Stimulated activated CD4-positive, alpha-beta T cell treated with anti-CD3 and anti-CD28 coated beads, Interleukin-2, amount 100 ng/mL, for 48 hours (primary cell): ENCODE measurements at regions not wholly inside any gene's neighbourhood (a gene's known extent, or its start where the extent isn't known, plus 50 kb on each side); places are given as distances from the start of the nearest gene placed in this dataset.

Source experiments
- DNase-seq, 2 donors: peaks; one replicate each; pipeline ENCODE4 v3.0.0-alpha.2; 2020

GRCh38 chr9:79173932-79174331, 397.8 kb upstream of the TLE4 start:
- DNase-seq = no peak

GRCh38 chr9:79176014-79176697, 395.6 kb upstream of the TLE4 start:
- no peak for DNase-seq

GRCh38 chr9:79184831-79185230, 386.9 kb upstream of the TLE4 start:
- DNase-seq = no peak

GRCh38 chr9:79185866-79186265, 385.9 kb upstream of the TLE4 start:
- no peak for DNase-seq

GRCh38 chr9:79189511-79189924, 382.2 kb upstream of the TLE4 start:
- DNase-seq = no peak

GRCh38 chr9:79193001-79193400, 378.8 kb upstream of the TLE4 start:
- no peak for DNase-seq

- DNase-seq = no peak
These were observed 378.1 kb upstream of the TLE4 start for GRCh38 chr9:79193501-79194223.

- DNase-seq = no peak
These were observed 375.9 kb upstream of the TLE4 start for GRCh38 chr9:79195879-79196278.

- no peak for DNase-seq
These were observed 375.2 kb upstream of the TLE4 start for GRCh38 chr9:79196606-79197005.

- DNase-seq = no peak
These were observed 371.4 kb upstream of the TLE4 start for GRCh38 chr9:79200336-79200735.

- DNase-seq = no peak
These were observed 370.1 kb upstream of the TLE4 start for GRCh38 chr9:79201636-79202035.

- no peak for DNase-seq
These were observed 362.9 kb upstream of the TLE4 start for GRCh38 chr9:79208791-79209396.

- no peak for DNase-seq
These were observed 361.1 kb upstream of the TLE4 start for GRCh38 chr9:79210541-79211243.

GRCh38 chr9:79213417-79214125, 358.2 kb upstream of the TLE4 start:
- DNase-seq = no peak

- no peak for DNase-seq
These were observed 355.9 kb upstream of the TLE4 start for GRCh38 chr9:79215821-79216220.

- no peak for DNase-seq
These were observed 351.5 kb upstream of the TLE4 start for GRCh38 chr9:79220251-79220650.

GRCh38 chr9:79220666-79221065, 351.1 kb upstream of the TLE4 start:
- no peak for DNase-seq

GRCh38 chr9:79221084-79221483, 350.7 kb upstream of the TLE4 start:
- no peak for DNase-seq

- DNase-seq = no peak
These were observed 349.3 kb upstream of the TLE4 start for GRCh38 chr9:79222483-79222882.

GRCh38 chr9:79224672-79225433, 346.9 kb upstream of the TLE4 start:
- DNase-seq = no peak

- no peak for DNase-seq
These were observed 338.2 kb upstream of the TLE4 start for GRCh38 chr9:79233542-79233941.

- DNase-seq = no peak
These were observed 335.3 kb upstream of the TLE4 start for GRCh38 chr9:79236466-79236865.
